ENCODE measurements at regions not wholly inside any gene's neighbourhood (a gene's known extent, or its start where the extent isn't known, plus 50 kb on each side); places are given as distances from the start of the nearest gene placed in this dataset.
"Not testable (repeated sequence)": the region's sequence is repeated elsewhere in the genome, so short reads cannot be mapped to it uniquely, and the experiment has no call there.

DNA sequence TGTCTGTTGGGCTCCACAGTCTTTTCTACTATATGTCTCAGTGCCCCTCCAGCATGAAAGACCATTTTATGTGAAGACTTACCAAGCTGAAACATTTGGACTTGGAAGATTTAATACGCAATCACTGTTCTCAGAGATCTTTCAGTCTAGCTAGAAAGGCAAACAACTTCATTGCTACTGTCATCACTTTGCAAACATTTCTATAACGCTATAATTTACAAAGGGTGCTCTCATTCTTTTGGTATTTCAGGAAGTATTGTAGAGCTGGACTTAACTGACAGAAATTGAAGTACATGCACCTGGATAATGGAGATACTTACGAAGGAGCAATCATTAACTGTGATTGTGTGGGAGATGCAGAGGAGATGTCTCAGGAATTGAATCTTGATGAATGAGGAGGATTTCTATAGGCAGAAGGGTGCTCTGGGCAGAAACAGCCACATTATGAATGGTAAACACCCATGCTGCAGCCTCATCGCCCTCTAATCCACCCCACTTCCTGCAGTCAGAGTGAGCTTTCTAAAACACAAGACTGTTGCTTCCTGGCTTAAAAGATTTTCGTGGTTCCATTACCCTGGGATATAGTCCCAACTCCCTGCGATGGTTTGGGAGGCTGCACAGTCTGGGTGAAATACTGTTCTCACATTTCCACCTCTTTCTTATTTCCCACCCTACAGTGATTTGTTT lies 75.1 kb upstream of the GNG12 start (continued):
- TF ChIP-seq, protein P1, sequence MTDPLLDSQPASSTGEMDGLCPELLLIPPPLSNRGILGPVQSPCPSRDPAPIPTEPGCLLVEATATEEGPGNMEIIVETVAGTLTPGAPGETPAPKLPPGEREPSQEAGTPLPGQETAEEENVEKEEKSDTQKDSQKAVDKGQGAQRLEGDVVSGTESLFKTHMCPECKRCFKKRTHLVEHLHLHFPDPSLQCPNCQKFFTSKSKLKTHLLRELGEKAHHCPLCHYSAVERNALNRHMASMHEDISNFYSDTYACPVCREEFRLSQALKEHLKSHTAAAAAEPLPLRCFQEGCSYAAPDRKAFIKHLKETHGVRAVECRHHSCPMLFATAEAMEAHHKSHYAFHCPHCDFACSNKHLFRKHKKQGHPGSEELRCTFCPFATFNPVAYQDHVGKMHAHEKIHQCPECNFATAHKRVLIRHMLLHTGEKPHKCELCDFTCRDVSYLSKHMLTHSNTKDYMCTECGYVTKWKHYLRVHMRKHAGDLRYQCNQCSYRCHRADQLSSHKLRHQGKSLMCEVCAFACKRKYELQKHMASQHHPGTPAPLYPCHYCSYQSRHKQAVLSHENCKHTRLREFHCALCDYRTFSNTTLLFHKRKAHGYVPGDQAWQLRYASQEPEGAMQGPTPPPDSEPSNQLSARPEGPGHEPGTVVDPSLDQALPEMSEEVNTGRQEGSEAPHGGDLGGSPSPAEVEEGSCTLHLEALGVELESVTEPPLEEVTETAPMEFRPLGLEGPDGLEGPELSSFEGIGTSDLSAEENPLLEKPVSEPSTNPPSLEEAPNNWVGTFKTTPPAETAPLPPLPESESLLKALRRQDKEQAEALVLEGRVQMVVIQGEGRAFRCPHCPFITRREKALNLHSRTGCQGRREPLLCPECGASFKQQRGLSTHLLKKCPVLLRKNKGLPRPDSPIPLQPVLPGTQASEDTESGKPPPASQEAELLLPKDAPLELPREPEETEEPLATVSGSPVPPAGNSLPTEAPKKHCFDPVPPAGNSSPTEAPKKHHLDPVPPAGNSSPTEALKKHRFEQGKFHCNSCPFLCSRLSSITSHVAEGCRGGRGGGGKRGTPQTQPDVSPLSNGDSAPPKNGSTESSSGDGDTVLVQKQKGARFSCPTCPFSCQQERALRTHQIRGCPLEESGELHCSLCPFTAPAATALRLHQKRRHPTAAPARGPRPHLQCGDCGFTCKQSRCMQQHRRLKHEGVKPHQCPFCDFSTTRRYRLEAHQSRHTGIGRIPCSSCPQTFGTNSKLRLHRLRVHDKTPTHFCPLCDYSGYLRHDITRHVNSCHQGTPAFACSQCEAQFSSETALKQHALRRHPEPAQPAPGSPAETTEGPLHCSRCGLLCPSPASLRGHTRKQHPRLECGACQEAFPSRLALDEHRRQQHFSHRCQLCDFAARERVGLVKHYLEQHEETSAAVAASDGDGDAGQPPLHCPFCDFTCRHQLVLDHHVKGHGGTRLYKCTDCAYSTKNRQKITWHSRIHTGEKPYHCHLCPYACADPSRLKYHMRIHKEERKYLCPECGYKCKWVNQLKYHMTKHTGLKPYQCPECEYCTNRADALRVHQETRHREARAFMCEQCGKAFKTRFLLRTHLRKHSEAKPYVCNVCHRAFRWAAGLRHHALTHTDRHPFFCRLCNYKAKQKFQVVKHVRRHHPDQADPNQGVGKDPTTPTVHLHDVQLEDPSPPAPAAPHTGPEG (CRISPR knock-in tag; IDR thresholded peaks at IDR 0.05): no peak
- TF ChIP-seq, protein P2, sequence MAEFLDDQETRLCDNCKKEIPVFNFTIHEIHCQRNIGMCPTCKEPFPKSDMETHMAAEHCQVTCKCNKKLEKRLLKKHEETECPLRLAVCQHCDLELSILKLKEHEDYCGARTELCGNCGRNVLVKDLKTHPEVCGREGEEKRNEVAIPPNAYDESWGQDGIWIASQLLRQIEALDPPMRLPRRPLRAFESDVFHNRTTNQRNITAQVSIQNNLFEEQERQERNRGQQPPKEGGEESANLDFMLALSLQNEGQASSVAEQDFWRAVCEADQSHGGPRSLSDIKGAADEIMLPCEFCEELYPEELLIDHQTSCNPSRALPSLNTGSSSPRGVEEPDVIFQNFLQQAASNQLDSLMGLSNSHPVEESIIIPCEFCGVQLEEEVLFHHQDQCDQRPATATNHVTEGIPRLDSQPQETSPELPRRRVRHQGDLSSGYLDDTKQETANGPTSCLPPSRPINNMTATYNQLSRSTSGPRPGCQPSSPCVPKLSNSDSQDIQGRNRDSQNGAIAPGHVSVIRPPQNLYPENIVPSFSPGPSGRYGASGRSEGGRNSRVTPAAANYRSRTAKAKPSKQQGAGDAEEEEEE (CRISPR knock-in tag; IDR thresholded peaks at IDR 0.05; ENCODE audit: borderline replicate concordance): no peak
- TF ChIP-seq, protein P3, sequence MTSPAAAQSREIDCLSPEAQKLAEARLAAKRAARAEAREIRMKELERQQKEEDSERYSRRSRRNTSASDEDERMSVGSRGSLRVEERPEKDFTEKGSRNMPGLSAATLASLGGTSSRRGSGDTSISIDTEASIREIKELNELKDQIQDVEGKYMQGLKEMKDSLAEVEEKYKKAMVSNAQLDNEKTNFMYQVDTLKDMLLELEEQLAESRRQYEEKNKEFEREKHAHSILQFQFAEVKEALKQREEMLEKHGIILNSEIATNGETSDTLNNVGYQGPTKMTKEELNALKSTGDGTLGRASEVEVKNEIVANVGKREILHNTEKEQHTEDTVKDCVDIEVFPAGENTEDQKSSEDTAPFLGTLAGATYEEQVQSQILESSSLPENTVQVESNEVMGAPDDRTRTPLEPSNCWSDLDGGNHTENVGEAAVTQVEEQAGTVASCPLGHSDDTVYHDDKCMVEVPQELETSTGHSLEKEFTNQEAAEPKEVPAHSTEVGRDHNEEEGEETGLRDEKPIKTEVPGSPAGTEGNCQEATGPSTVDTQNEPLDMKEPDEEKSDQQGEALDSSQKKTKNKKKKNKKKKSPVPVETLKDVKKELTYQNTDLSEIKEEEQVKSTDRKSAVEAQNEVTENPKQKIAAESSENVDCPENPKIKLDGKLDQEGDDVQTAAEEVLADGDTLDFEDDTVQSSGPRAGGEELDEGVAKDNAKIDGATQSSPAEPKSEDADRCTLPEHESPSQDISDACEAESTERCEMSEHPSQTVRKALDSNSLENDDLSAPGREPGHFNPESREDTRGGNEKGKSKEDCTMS (CRISPR knock-in tag; conservative IDR thresholded peaks at IDR 0.05): no peak
- TF ChIP-seq SRSF9 (IDR thresholded peaks at IDR 0.05; ENCODE audit: borderline replicate concordance, insufficient read depth, low read depth, low read length, poor library complexity, severe bottlenecking): no peak

DNA sequence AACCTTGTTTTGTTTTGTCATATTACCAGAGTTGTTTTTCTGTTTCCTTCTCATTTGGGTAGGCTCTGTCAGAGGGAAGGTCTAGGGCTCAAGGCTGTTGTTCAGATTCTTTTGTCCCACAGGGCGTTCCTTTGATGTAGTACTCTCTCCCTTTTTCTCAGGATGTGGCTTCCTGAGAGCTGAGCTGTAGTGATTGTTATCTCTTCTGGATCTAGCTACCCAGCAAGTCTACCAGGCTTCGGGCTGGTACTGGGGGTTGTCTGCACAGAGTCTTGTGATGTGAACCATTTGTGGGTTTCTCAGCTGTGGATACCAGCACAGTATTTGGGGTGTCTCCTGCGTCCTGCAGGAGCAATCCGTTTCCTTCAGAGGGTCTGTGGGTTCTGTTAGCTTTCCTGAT lies 74.2 kb upstream of the GNG12 start:
- WGBS (ENCODE audit: low lambda C conversion rate): 0% methylated on average over 3 of the region's 4 CpGs
- CTCF ChIA-PET (ENCODE audit: low intra/inter-chr PET ratio, low total read pairs); POLR2A ChIA-PET; H3K27me3 ChIP-seq (ENCODE audit: control insufficient read depth in 1 of 2, insufficient read depth in 2 of 2, low read length in 2 of 2); H4K20me1 ChIP-seq (ENCODE audit: insufficient read depth, low read length); H3K36me3 ChIP-seq (replicated peaks in 1 of 2; ENCODE audit: control insufficient read depth in 1 of 2, insufficient read depth in 2 of 2, low read length in 2 of 2); H3K4me2 ChIP-seq (ENCODE audit: low read depth, low read length); in situ Hi-C loops (cut with HindIII; ENCODE audit: extremely low pct_ligation_motif_present, low pct_unique_long_range_greater_than_20kb); H2AFZ ChIP-seq (ENCODE audit: low read length); BruUV-seq (replicated peaks); H3K27ac ChIP-seq (ENCODE audit: extremely low read length, insufficient read depth, low read length); H3K9me3 ChIP-seq (ENCODE audit: low read length); H3K4me1 ChIP-seq (ENCODE audit: insufficient read depth, low read length); H3K9ac ChIP-seq (ENCODE audit: insufficient read depth, low read depth, low read length); DNase-seq (ENCODE audit: low spot score); H3K79me2 ChIP-seq (ENCODE audit: insufficient read depth, low read length); intact Hi-C loops (cut with micrococcal nuclease; ENCODE audit: unreplicated experiment); FAIRE-seq; ATAC-seq; H3K4me3 ChIP-seq (replicated peaks in 1 of 3; ENCODE audit: insufficient read depth in 1 of 3, low read depth in 2 of 3, low read length in 3 of 3): not testable (repeated sequence)

DNA sequence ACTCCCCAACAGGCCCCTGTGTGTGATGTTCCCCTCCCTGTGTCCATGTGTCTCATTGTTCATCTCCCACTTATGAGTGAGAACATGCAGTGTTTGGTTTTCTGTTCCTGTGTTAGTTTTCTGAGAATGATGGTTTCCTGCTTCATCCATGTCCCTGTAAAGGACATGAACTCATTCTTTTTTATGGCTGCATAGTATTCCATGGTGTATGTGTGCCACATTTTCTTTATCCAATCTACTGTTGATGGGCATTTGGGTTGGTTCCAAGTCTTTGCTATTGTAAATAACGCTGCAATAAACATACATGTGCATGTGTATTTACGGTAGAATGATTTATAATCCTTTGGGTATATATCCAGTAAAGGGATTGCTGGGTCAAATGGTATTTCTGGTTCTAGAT lies 72.7 kb upstream of the GNG12 start:
- H3K27ac ChIP-seq (ENCODE audit: extremely low read length, insufficient read depth, low read length); FAIRE-seq; H3K79me2 ChIP-seq (ENCODE audit: insufficient read depth, low read length); CTCF ChIA-PET (ENCODE audit: low intra/inter-chr PET ratio, low total read pairs); intact Hi-C loops (cut with micrococcal nuclease; ENCODE audit: unreplicated experiment); in situ Hi-C loops (cut with HindIII; ENCODE audit: extremely low pct_ligation_motif_present, low pct_unique_long_range_greater_than_20kb); H3K9ac ChIP-seq (ENCODE audit: insufficient read depth, low read depth, low read length); H3K9me3 ChIP-seq (ENCODE audit: low read length); ATAC-seq; H3K4me3 ChIP-seq (replicated peaks in 1 of 3; ENCODE audit: insufficient read depth in 1 of 3, low read depth in 2 of 3, low read length in 3 of 3); H3K36me3 ChIP-seq (replicated peaks in 1 of 2; ENCODE audit: control insufficient read depth in 1 of 2, insufficient read depth in 2 of 2, low read length in 2 of 2); H3K4me2 ChIP-seq (ENCODE audit: low read depth, low read length); H3K27me3 ChIP-seq (ENCODE audit: control insufficient read depth in 1 of 2, insufficient read depth in 2 of 2, low read length in 2 of 2); POLR2A ChIA-PET; H3K4me1 ChIP-seq (ENCODE audit: insufficient read depth, low read length); DNase-seq (ENCODE audit: low spot score); H4K20me1 ChIP-seq (ENCODE audit: insufficient read depth, low read length); BruUV-seq (replicated peaks); H2AFZ ChIP-seq (ENCODE audit: low read length): not testable (repeated sequence)
- 0% methylated on average over 2 of the region's 2 CpGs for WGBS (ENCODE audit: low lambda C conversion rate)
